GM12864 (cell line): ENCODE measurements at regions not wholly inside any gene's neighbourhood (a gene's known extent, or its start where the extent isn't known, plus 50 kb on each side); places are given as distances from the start of the nearest gene placed in this dataset.

Source experiments
- DNase-seq: peaks from one replicate; pipeline ENCODE4 v3.0.0-alpha.2; 2011; ENCODE audit warnings: low read depth
- H3K4me3 ChIP-seq: 2 replicates; pipeline ENCODE4 v1.5.1; 2011; ENCODE audit warnings: mild to moderate bottlenecking, low read depth, low read length, control low read depth
- CTCF ChIP-seq: IDR thresholded peaks from 2 replicates; pipeline ENCODE4 v1.5.1; 2011; ENCODE audit warnings: low read depth, mild to moderate bottlenecking, moderate library complexity, low read length, control low read depth, inconsistent platforms; ENCODE audit errors: missing control alignments

- no peak overlapping the region for H3K4me3 ChIP-seq
- no peak for TF ChIP-seq CTCF
- no peak for DNase-seq
Observed at GRCh38 chr2:150008901-150009300, 421.3 kb upstream of the MMADHC start.

DNA sequence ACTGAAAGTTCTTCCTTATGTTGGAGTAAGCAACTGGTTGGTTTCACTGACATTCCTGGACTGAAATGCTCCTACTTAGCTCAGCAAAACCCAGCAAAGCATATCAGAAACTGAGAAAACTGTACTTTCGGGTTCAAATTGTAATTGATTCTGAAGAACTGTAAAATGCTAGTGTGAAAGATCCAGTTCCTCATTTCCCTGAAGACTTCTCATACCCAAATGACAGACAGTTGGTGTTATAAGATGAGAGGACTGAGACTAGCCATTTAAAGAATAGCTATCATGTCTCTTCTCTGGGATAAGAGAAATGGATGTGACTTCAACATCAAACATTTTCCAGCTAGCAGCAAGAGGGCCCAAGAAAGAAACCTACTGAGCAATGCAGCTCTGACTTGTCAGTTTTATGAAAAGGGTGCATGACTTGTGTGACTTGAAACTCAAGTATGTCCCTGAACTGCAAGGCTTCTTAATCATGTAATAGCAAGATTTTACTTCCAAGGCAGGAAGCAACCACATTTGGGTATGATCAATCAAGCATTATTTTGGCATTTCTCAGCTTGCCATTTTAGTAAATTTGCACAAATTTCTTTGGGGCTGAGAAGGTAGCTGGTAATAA, 420.3 kb upstream of the MMADHC start:
- DNase-seq: peak; percentile 5
- no peak for TF ChIP-seq CTCF
- no peak overlapping the region for H3K4me3 ChIP-seq

DNA sequence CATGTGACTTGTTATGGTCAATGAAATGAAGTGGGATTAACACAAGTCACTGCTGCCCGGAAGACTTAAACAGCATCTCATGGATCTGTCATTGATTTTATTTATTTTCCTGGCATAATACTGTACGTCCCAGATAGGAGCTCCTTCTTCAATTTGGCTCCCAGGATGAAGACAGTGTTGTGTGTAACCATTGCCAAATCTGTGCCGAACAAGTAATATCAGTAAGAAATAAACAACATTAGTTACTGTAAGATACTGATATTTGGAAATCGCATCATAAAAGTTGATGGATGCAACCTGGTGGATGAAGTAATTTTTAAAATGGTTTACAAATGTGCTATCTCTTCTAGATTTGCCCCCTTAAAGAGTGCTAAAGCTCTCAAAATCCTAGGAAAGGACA, 419.0 kb upstream of the MMADHC start:
- no peak for DNase-seq
- no peak overlapping the region for H3K4me3 ChIP-seq
- TF ChIP-seq CTCF: no peak

DNA sequence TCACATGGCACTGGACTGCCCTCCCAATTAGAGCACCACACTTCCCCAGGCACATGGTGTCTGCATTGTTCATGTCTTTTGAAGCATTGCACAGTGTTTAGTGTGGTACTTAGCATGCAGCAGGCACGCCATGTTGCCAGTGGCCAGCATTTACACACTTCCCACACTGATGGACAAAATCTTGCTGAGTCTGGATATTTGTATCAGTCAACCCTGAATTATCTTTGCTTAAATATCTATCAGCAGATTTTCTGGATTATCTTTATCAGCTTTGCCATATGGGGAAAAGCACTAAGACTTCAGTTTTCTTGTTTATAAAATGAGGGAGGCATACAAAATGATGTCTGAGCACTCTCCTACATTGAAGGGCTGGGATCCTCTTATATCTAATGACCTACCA, 416.0 kb upstream of the MMADHC start:
- DNase-seq: no peak
- no peak overlapping the region for H3K4me3 ChIP-seq
- TF ChIP-seq CTCF: no peak

DNA sequence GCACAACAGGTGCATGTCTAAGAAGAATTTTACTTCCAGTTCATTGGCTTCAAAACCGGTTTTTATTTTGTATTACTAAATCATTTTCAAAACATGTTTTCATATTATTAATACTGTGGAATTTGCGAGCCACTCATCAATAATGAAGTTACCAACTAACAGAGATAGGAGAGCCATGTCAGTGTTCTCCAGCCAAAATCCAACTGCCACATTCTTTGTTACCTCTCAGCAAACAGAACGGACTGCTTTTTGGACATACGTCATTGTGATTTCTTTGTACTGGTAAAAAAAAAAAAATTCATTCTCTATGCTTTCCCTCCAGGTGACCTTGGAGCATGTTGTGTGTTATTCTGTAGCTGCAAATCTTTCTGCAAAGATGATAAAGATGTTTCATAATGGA, 414.2 kb upstream of the MMADHC start:
- H3K4me3 ChIP-seq: no peak overlapping the region
- no peak for DNase-seq
- no peak for TF ChIP-seq CTCF

- no peak for TF ChIP-seq CTCF
- DNase-seq: no peak
- H3K4me3 ChIP-seq: no peak overlapping the region
Observed at GRCh38 chr2:149996901-149997300, 409.3 kb upstream of the MMADHC start.

DNA sequence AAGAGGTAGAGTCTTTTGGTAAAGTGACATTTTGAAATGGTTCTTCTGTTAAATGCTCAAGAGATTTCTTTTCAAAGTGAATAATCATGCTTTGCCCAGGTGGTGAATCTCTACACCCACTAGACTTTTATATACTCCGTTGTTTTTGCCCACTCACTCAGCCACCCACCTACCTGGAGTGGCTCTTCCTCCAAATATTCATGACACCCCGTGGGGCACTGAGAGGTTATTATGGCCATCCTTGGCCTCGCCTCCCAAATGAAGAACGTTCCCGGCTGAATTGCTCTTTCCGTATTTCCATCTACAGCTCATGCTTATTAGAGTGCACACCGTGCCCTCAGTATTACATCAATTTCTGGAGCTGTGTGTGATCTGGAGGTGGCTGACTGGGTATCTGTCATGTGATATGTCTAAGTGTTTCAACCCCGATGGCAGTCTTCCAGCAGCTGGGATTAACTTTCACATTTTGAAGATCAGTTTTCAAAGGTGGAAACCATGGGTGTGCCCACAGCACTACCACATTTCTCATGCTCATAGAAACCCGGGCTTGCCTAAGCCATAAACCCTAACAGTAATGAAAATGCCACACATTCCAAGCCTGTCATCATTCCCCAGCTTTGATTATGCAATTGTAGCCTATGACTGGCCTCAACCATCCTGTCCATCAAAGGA, 406.6 kb upstream of the MMADHC start:
- no peak overlapping the region for H3K4me3 ChIP-seq
- TF ChIP-seq CTCF: no peak
- DNase-seq: no peak
